Astrocyte of the spinal cord (primary cell): ENCODE measurements at regions not wholly inside any gene's neighbourhood (a gene's known extent, or its start where the extent isn't known, plus 50 kb on each side); places are given as distances from the start of the nearest gene placed in this dataset.

ENCODE experiments used
- DNase-seq: peaks from one replicate; pipeline ENCODE4 v3.0.0; 2011; ENCODE audit warnings: low read depth, low spot score
- H3K4me3 ChIP-seq: 2 replicates; pipeline ENCODE4 v1.5.1; 2011; ENCODE audit warnings: low read depth, mild to moderate bottlenecking, low read length, moderate library complexity
- CTCF ChIP-seq: IDR thresholded peaks from 2 replicates; pipeline ENCODE4 v1.5.1; 2012; ENCODE audit warnings: low read depth, mild to moderate bottlenecking, low read length, inconsistent platforms
- in situ Hi-C: cut with HindIII; loops from 2 replicates; pipeline ENCODE4 v1.10.0; 2017; ENCODE audit warnings: low sequenced_read_pairs

- in situ Hi-C loops: no loop called here
- H3K4me3 ChIP-seq: no peak overlapping the region
- no peak for TF ChIP-seq CTCF
- DNase-seq: no peak
Measured at GRCh38 chr14:58724702-58725101, 86.9 kb downstream of the DACT1 start.

GRCh38 chr14:58725226-58725625 lies 87.5 kb downstream of the DACT1 start:
- H3K4me3 ChIP-seq: no peak overlapping the region
- in situ Hi-C loops: no loop called here
- no peak for DNase-seq
- no peak for TF ChIP-seq CTCF

GRCh38 chr14:58725871-58726270 lies 88.1 kb downstream of the DACT1 start:
- DNase-seq: no peak
- in situ Hi-C loops: no loop called here
- TF ChIP-seq CTCF: no peak
- no peak overlapping the region for H3K4me3 ChIP-seq

- no peak for TF ChIP-seq CTCF
- no peak overlapping the region for H3K4me3 ChIP-seq
- no peak for DNase-seq
- in situ Hi-C loops: no loop called here
Measured at GRCh38 chr14:58730792-58731464, 93.2 kb downstream of the DACT1 start.

GRCh38 chr14:58731465-58732293 lies 93.9 kb downstream of the DACT1 start:
- in situ Hi-C loops: no loop called here
- TF ChIP-seq CTCF: no peak
- peak; percentile 99 for DNase-seq
- no peak overlapping the region for H3K4me3 ChIP-seq

GRCh38 chr14:58732387-58732786 lies 94.6 kb downstream of the DACT1 start:
- H3K4me3 ChIP-seq: no peak overlapping the region
- in situ Hi-C loops: no loop called here
- no peak for DNase-seq
- TF ChIP-seq CTCF: no peak
